K562 (cell line): ENCODE measurements at regions not wholly inside any gene's neighbourhood (a gene's known extent, or its start where the extent isn't known, plus 50 kb on each side); places are given as distances from the start of the nearest gene placed in this dataset.

ENCODE experiments used
- CHD2 ChIP-seq: IDR thresholded peaks from 2 replicates; pipeline ENCODE4 v1.6.1; 2011; ENCODE audit warnings: low read depth, low read length
- SIN3B ChIP-seq: fragments of 450-650 bp; IDR thresholded peaks from 2 replicates; pipeline ENCODE4 v1.6.1; 2017; ENCODE audit warnings: low read depth, mild to moderate bottlenecking, moderate library complexity
- U2AF2 ChIP-seq: fragments of 200-400 bp; formaldehyde crosslinking; optimal IDR thresholded peaks from 2 replicates; pipeline ENCODE3; 2017; ENCODE audit warnings: low read depth, mild to moderate bottlenecking, low read length
- TF ChIP-seq, protein P1 (sequence below): sonication (generic); formaldehyde crosslinking; IDR thresholded peaks from 2 replicates; pipeline ENCODE4 v1.8.0; 2022; ENCODE audit warnings: mild to moderate bottlenecking, missing genetic modification reagents
- TF ChIP-seq, protein P2 (sequence below): fragments of 200-600 bp; sonication (generic); IDR thresholded peaks from one replicate; pipeline ENCODE4 v1.6.1; 2012; ENCODE audit warnings: mild to moderate bottlenecking, low read depth, low read length, inconsistent platforms
- TF ChIP-seq, protein P3 (sequence below): fragments of 250-450 bp; sonication (Bioruptor Pico); IDR thresholded peaks from 2 replicates; pipeline ENCODE4 v1.5.1; 2021; ENCODE audit warnings: mild to moderate bottlenecking

DNA sequence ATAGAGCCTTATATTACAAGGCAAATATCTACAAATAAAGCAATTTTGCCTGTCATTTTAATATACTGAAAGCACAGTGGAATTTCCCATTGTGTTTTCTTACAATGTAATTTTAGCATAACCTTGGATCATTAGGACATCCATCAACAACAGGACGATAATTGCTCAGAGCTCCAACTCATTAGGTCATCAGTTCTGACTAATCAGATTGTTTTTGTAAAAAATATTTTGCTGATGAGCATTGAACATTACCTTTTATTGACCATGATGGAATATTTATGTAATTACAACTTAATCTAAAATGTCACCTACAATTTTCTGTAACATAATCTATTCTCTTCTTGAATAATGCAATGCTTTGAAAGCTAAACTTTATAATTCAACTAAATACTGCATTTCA, 215.3 kb upstream of the DSEL start (continued):
- TF ChIP-seq, protein P1, sequence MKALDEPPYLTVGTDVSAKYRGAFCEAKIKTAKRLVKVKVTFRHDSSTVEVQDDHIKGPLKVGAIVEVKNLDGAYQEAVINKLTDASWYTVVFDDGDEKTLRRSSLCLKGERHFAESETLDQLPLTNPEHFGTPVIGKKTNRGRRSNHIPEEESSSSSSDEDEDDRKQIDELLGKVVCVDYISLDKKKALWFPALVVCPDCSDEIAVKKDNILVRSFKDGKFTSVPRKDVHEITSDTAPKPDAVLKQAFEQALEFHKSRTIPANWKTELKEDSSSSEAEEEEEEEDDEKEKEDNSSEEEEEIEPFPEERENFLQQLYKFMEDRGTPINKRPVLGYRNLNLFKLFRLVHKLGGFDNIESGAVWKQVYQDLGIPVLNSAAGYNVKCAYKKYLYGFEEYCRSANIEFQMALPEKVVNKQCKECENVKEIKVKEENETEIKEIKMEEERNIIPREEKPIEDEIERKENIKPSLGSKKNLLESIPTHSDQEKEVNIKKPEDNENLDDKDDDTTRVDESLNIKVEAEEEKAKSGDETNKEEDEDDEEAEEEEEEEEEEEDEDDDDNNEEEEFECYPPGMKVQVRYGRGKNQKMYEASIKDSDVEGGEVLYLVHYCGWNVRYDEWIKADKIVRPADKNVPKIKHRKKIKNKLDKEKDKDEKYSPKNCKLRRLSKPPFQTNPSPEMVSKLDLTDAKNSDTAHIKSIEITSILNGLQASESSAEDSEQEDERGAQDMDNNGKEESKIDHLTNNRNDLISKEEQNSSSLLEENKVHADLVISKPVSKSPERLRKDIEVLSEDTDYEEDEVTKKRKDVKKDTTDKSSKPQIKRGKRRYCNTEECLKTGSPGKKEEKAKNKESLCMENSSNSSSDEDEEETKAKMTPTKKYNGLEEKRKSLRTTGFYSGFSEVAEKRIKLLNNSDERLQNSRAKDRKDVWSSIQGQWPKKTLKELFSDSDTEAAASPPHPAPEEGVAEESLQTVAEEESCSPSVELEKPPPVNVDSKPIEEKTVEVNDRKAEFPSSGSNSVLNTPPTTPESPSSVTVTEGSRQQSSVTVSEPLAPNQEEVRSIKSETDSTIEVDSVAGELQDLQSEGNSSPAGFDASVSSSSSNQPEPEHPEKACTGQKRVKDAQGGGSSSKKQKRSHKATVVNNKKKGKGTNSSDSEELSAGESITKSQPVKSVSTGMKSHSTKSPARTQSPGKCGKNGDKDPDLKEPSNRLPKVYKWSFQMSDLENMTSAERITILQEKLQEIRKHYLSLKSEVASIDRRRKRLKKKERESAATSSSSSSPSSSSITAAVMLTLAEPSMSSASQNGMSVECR (CRISPR knock-in tag): no peak
- TF ChIP-seq, protein P2, sequence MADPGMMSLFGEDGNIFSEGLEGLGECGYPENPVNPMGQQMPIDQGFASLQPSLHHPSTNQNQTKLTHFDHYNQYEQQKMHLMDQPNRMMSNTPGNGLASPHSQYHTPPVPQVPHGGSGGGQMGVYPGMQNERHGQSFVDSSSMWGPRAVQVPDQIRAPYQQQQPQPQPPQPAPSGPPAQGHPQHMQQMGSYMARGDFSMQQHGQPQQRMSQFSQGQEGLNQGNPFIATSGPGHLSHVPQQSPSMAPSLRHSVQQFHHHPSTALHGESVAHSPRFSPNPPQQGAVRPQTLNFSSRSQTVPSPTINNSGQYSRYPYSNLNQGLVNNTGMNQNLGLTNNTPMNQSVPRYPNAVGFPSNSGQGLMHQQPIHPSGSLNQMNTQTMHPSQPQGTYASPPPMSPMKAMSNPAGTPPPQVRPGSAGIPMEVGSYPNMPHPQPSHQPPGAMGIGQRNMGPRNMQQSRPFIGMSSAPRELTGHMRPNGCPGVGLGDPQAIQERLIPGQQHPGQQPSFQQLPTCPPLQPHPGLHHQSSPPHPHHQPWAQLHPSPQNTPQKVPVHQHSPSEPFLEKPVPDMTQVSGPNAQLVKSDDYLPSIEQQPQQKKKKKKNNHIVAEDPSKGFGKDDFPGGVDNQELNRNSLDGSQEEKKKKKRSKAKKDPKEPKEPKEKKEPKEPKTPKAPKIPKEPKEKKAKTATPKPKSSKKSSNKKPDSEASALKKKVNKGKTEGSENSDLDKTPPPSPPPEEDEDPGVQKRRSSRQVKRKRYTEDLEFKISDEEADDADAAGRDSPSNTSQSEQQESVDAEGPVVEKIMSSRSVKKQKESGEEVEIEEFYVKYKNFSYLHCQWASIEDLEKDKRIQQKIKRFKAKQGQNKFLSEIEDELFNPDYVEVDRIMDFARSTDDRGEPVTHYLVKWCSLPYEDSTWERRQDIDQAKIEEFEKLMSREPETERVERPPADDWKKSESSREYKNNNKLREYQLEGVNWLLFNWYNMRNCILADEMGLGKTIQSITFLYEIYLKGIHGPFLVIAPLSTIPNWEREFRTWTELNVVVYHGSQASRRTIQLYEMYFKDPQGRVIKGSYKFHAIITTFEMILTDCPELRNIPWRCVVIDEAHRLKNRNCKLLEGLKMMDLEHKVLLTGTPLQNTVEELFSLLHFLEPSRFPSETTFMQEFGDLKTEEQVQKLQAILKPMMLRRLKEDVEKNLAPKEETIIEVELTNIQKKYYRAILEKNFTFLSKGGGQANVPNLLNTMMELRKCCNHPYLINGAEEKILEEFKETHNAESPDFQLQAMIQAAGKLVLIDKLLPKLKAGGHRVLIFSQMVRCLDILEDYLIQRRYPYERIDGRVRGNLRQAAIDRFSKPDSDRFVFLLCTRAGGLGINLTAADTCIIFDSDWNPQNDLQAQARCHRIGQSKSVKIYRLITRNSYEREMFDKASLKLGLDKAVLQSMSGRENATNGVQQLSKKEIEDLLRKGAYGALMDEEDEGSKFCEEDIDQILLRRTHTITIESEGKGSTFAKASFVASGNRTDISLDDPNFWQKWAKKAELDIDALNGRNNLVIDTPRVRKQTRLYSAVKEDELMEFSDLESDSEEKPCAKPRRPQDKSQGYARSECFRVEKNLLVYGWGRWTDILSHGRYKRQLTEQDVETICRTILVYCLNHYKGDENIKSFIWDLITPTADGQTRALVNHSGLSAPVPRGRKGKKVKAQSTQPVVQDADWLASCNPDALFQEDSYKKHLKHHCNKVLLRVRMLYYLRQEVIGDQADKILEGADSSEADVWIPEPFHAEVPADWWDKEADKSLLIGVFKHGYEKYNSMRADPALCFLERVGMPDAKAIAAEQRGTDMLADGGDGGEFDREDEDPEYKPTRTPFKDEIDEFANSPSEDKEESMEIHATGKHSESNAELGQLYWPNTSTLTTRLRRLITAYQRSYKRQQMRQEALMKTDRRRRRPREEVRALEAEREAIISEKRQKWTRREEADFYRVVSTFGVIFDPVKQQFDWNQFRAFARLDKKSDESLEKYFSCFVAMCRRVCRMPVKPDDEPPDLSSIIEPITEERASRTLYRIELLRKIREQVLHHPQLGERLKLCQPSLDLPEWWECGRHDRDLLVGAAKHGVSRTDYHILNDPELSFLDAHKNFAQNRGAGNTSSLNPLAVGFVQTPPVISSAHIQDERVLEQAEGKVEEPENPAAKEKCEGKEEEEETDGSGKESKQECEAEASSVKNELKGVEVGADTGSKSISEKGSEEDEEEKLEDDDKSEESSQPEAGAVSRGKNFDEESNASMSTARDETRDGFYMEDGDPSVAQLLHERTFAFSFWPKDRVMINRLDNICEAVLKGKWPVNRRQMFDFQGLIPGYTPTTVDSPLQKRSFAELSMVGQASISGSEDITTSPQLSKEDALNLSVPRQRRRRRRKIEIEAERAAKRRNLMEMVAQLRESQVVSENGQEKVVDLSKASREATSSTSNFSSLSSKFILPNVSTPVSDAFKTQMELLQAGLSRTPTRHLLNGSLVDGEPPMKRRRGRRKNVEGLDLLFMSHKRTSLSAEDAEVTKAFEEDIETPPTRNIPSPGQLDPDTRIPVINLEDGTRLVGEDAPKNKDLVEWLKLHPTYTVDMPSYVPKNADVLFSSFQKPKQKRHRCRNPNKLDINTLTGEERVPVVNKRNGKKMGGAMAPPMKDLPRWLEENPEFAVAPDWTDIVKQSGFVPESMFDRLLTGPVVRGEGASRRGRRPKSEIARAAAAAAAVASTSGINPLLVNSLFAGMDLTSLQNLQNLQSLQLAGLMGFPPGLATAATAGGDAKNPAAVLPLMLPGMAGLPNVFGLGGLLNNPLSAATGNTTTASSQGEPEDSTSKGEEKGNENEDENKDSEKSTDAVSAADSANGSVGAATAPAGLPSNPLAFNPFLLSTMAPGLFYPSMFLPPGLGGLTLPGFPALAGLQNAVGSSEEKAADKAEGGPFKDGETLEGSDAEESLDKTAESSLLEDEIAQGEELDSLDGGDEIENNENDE: no peak
- TF ChIP-seq, protein P3, sequence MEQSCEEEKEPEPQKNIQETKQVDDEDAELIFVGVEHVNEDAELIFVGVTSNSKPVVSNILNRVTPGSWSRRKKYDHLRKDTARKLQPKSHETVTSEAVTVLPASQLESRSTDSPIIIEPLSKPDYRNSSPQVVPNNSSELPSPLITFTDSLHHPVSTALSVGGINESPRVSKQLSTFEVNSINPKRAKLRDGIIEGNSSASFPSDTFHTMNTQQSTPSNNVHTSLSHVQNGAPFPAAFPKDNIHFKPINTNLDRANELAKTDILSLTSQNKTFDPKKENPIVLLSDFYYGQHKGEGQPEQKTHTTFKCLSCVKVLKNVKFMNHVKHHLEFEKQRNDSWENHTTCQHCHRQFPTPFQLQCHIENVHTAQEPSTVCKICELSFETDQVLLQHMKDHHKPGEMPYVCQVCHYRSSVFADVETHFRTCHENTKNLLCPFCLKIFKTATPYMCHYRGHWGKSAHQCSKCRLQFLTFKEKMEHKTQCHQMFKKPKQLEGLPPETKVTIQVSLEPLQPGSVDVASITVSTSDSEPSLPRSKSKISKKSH (CRISPR knock-in tag): no peak
- no peak for TF ChIP-seq SIN3B
- no peak for TF ChIP-seq CHD2
- no peak for TF ChIP-seq U2AF2
- TF ChIP-seq, all 486 proteins: peak for 0
